HepG2 (cell line): ENCODE measurements at regions not wholly inside any gene's neighbourhood (a gene's known extent, or its start where the extent isn't known, plus 50 kb on each side); places are given as distances from the start of the nearest gene placed in this dataset.

Experiments used
- CEBPB ChIP-seq: IDR thresholded peaks from 2 replicates; pipeline ENCODE4 v1.6.1; 2011; ENCODE audit warnings: low read depth, low read length, improper control_type of control experiment, borderline replicate concordance
- HOXA5 ChIP-seq: sonication (generic); formaldehyde crosslinking; IDR thresholded peaks from 2 replicates; pipeline ENCODE4 v1.4.0; 2020; ENCODE audit warnings: missing genetic modification reagents
- KMT2A ChIP-seq: sonication (generic); formaldehyde crosslinking; IDR thresholded peaks from 2 replicates; pipeline ENCODE4 v1.4.0; 2020; ENCODE audit warnings: missing genetic modification reagents
- NR2F6 ChIP-seq, 2 experiments: IDR thresholded peaks; 2 replicates each; pipeline ENCODE4 v1.6.1; 2016; ENCODE audit warnings: antibody characterized with exemption in 1 of 2, mild to moderate bottlenecking in 1 of 2
- RAD21 ChIP-seq: fragments of 450-650 bp; formaldehyde crosslinking; IDR thresholded peaks from 2 replicates; pipeline ENCODE4 v1.5.0; 2020; ENCODE audit warnings: mild to moderate bottlenecking
- SIX1 ChIP-seq: sonication (generic); formaldehyde crosslinking; IDR thresholded peaks from 2 replicates; pipeline ENCODE4 v1.4.0; 2020; ENCODE audit warnings: missing genetic modification reagents, borderline replicate concordance
- TAF1 ChIP-seq: sonication (generic); formaldehyde crosslinking; IDR thresholded peaks from 2 replicates; pipeline ENCODE4 v1.4.0; 2020; ENCODE audit warnings: missing genetic modification reagents
- ZBTB7A ChIP-seq: sonication (generic); formaldehyde crosslinking; IDR thresholded peaks from 2 replicates; pipeline ENCODE4 v1.8.0; 2022; ENCODE audit warnings: mild to moderate bottlenecking, missing genetic modification reagents
- ZNF558 ChIP-seq: sonication (generic); formaldehyde crosslinking; IDR thresholded peaks from 2 replicates; pipeline ENCODE4 v1.9.0; 2022; ENCODE audit warnings: mild to moderate bottlenecking, missing genetic modification reagents, borderline replicate concordance
- ZSCAN30 ChIP-seq: sonication (generic); formaldehyde crosslinking; IDR thresholded peaks from 2 replicates; pipeline ENCODE4 v1.5.0; 2020; ENCODE audit warnings: mild to moderate bottlenecking, missing genetic modification reagents
- TF ChIP-seq, protein P1 (sequence below): sonication (generic); formaldehyde crosslinking; conservative IDR thresholded peaks from 2 replicates; pipeline ENCODE4 v1.5.0; 2020; ENCODE audit warnings: missing genetic modification reagents

DNA sequence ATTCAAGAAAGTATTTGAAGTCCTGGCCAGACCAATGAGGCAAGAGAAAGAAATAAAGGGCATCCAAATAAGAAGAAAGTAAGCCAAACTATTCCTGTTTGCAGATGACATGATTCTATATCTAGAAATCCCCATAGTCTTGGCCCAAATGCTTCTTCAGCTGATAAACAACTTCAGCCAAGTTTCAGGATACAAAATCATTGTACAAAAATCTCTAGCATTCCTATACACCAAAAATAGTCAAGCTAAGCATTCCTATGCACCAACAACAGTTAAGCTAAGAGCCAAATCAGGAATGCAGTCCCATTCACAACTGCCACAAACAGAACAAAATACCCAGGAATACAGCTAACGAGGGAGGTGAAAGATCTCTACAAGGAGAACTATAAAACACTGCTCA is 60.1 kb upstream of the PHIP start:
- TF ChIP-seq ZSCAN30 (CRISPR knock-in tag), result no peak
- TF ChIP-seq, protein P1, sequence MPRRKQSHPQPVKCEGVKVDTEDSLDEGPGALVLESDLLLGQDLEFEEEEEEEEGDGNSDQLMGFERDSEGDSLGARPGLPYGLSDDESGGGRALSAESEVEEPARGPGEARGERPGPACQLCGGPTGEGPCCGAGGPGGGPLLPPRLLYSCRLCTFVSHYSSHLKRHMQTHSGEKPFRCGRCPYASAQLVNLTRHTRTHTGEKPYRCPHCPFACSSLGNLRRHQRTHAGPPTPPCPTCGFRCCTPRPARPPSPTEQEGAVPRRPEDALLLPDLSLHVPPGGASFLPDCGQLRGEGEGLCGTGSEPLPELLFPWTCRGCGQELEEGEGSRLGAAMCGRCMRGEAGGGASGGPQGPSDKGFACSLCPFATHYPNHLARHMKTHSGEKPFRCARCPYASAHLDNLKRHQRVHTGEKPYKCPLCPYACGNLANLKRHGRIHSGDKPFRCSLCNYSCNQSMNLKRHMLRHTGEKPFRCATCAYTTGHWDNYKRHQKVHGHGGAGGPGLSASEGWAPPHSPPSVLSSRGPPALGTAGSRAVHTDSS (CRISPR knock-in tag), result no peak
- no peak for TF ChIP-seq ZNF558
- no peak for TF ChIP-seq RAD21 (CRISPR knock-in tag)
- no peak for TF ChIP-seq TAF1 (CRISPR knock-in tag)
- no peak for TF ChIP-seq HOXA5 (CRISPR knock-in tag)
- TF ChIP-seq NR2F6 (IDR thresholded peaks at IDR 0.05), result no peak
- TF ChIP-seq NR2F6 (CRISPR knock-in tag; IDR thresholded peaks at IDR 0.05), result no peak
- no peak for TF ChIP-seq SIX1 (CRISPR knock-in tag)
- no peak for TF ChIP-seq ZBTB7A (CRISPR knock-in tag)
- TF ChIP-seq KMT2A (CRISPR knock-in tag), result no peak
- TF ChIP-seq CEBPB, result no peak
